ENCODE measurements at regions not wholly inside any gene's neighbourhood (a gene's known extent, or its start where the extent isn't known, plus 50 kb on each side); places are given as distances from the start of the nearest gene placed in this dataset.

DNA sequence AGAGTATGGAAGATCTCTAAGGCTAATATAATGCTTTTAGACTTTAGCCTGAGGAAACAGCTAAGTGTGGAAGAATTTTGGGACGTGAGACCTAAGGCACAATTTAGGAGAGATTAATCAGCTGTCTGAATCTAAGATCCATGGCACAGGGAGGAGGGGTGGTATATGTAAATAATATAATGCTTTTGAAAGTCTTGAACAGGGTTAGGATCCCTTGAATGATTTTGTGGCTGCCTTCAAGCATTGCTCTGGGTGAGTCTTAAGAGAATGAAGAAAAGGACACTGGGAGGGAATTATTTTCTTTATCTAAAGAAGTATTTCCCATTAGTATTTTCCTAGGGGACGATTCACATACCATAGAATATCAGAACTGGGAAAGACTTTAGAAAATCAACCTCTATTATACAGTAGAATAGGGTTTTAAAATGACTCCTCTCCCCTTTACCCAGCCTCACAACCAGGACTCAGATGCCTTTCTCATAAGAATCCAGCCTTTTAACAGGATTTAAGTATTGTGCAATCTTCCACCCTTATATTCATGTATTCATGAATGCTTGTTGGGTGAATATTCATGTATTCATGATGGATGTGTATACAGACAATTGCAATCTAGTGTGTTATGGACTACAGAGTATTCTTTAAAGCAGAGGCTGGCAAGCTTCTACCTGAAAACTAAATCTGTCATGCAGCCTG is 664.2 kb upstream of the CPEB2 start:
- TF ChIP-seq, protein P1, sequence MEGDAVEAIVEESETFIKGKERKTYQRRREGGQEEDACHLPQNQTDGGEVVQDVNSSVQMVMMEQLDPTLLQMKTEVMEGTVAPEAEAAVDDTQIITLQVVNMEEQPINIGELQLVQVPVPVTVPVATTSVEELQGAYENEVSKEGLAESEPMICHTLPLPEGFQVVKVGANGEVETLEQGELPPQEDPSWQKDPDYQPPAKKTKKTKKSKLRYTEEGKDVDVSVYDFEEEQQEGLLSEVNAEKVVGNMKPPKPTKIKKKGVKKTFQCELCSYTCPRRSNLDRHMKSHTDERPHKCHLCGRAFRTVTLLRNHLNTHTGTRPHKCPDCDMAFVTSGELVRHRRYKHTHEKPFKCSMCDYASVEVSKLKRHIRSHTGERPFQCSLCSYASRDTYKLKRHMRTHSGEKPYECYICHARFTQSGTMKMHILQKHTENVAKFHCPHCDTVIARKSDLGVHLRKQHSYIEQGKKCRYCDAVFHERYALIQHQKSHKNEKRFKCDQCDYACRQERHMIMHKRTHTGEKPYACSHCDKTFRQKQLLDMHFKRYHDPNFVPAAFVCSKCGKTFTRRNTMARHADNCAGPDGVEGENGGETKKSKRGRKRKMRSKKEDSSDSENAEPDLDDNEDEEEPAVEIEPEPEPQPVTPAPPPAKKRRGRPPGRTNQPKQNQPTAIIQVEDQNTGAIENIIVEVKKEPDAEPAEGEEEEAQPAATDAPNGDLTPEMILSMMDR (IDR thresholded peaks at IDR 0.05; ENCODE audit: low read length), result no peak
- TF ChIP-seq EZH2 (optimal IDR thresholded peaks at IDR 0.05; ENCODE audit: low read depth, low read length) (no peak), EZH2phosphoT487 (IDR thresholded peaks at IDR 0.05; ENCODE audit: low read length) (no peak)

Data from MM.1S (cell line).